Skin epidermis (tissue), 12 donors: ENCODE measurements at regions not wholly inside any gene's neighbourhood (a gene's known extent, or its start where the extent isn't known, plus 50 kb on each side); places are given as distances from the start of the nearest gene placed in this dataset.

ENCODE experiments used
- H3K27ac ChIP-seq, 21 experiments: fragments of 200-600 bp; sonication (generic) in 11 of 21; one replicate each; pipeline ENCODE4 v1.5.0; 2020; ENCODE audit warnings: mild to moderate bottlenecking in 3 of 21, inconsistent platforms in 2 of 21, moderate library complexity in 2 of 21
- H3K4me3 ChIP-seq, 7 experiments: fragments of 200-600 bp; sonication (generic) in 2 of 7; one replicate each; pipeline ENCODE4 v1.5.0; 2020; ENCODE audit warnings: inconsistent platforms in 2 of 7, mild to moderate bottlenecking in 2 of 7, moderate library complexity in 1 of 7

GRCh38 chr7:73977619-73978618 is 50.1 kb upstream of the ELN start:
- Histone ChIP-seq H3K4me3 (no peak overlapping the region), H3K27ac (no peak overlapping the region)
